Erythroblast (primary cell): ENCODE measurements at regions not wholly inside any gene's neighbourhood (a gene's known extent, or its start where the extent isn't known, plus 50 kb on each side); places are given as distances from the start of the nearest gene placed in this dataset.

Source experiments
- GATA1 ChIP-seq: IDR thresholded peaks from 2 replicates; pipeline ENCODE4 v1.6.1; 2011; ENCODE audit warnings: low read depth, mild to moderate bottlenecking, control low read depth, low read length, moderate library complexity
- POLR2A ChIP-seq: IDR thresholded peaks from 2 replicates; pipeline ENCODE4 v1.6.1; 2011; ENCODE audit warnings: mild to moderate bottlenecking, low read length

- no peak for TF ChIP-seq POLR2A
- TF ChIP-seq GATA1: no peak
These were observed 135.5 kb upstream of the SALL4 start for GRCh38 chr20:51937779-51938178.
